NOMO-1 (cell line): ENCODE measurements at regions not wholly inside any gene's neighbourhood (a gene's known extent, or its start where the extent isn't known, plus 50 kb on each side); places are given as distances from the start of the nearest gene placed in this dataset.

Experiments used
- DNase-seq, 2 experiments: peaks; one replicate each; lab custom pipeline; 2025; ENCODE audit not compliant: unreplicated experiment in 2 of 2; lab: John Stamatoyannopoulos, UW

GRCh38 chr1:83596331-83596730 lies 402.6 kb downstream of the TTLL7 start:
- no peak for DNase-seq

GRCh38 chr1:83593073-83593472 lies 405.9 kb downstream of the TTLL7 start:
- DNase-seq, result no peak

- DNase-seq, result no peak
These were observed 410.8 kb downstream of the TTLL7 start for GRCh38 chr1:83588140-83588539.

- DNase-seq, result no peak
These were observed 415.4 kb downstream of the TTLL7 start for GRCh38 chr1:83583351-83584014.

GRCh38 chr1:83581747-83582146 lies 417.2 kb downstream of the TTLL7 start:
- no peak for DNase-seq

- DNase-seq, result no peak
These were observed 424.1 kb downstream of the TTLL7 start for GRCh38 chr1:83574791-83575190.

- DNase-seq, result no peak
These were observed 425.2 kb downstream of the TTLL7 start for GRCh38 chr1:83573776-83574175.

- no peak for DNase-seq
These were observed 427.4 kb downstream of the TTLL7 start for GRCh38 chr1:83571536-83571935.

GRCh38 chr1:83561346-83561745 lies 437.6 kb downstream of the TTLL7 start:
- no peak for DNase-seq

GRCh38 chr1:83559129-83559840 lies 439.6 kb downstream of the TTLL7 start:
- DNase-seq, result peak in 1 of 2 experiments; percentile 10

- no peak for DNase-seq
These were observed 443.1 kb downstream of the TTLL7 start for GRCh38 chr1:83555871-83556270.

GRCh38 chr1:83554174-83554573 lies 444.8 kb downstream of the TTLL7 start:
- no peak for DNase-seq

- no peak for DNase-seq
These were observed 446.1 kb downstream of the TTLL7 start for GRCh38 chr1:83552820-83553219.

- no peak for DNase-seq
These were observed 450.6 kb downstream of the TTLL7 start for GRCh38 chr1:83548311-83548710.

- DNase-seq, result no peak
These were observed 451.0 kb downstream of the TTLL7 start for GRCh38 chr1:83547901-83548300.

GRCh38 chr1:83546874-83547273 lies 452.1 kb downstream of the TTLL7 start:
- DNase-seq, result no peak

- DNase-seq, result no peak
These were observed 453.7 kb downstream of the TTLL7 start for GRCh38 chr1:83545066-83545862.

GRCh38 chr1:83543222-83543973 lies 455.5 kb downstream of the TTLL7 start:
- DNase-seq, result no peak

GRCh38 chr1:83531521-83532309 lies 467.2 kb downstream of the TTLL7 start:
- no peak for DNase-seq

- no peak for DNase-seq
These were observed 468.4 kb downstream of the TTLL7 start for GRCh38 chr1:83530506-83530905.
